Keratinocyte (primary cell): ENCODE measurements at regions not wholly inside any gene's neighbourhood (a gene's known extent, or its start where the extent isn't known, plus 50 kb on each side); places are given as distances from the start of the nearest gene placed in this dataset.

Experiments
- EZH2 ChIP-seq: IDR thresholded peaks from one replicate; pipeline ENCODE4 v1.6.1; 2012; ENCODE audit warnings: inconsistent platforms, mild to moderate bottlenecking, low read length, moderate library complexity
- TF ChIP-seq, protein P1 (sequence below), 3 experiments: IDR thresholded peaks in 1 of 3; conservative IDR thresholded peaks in 1 of 3; optimal IDR thresholded peaks in 1 of 3; 2 replicates in 2 of 3; 3 replicates in 1 of 3; pipeline versions ENCODE3 to v1.5.1; 2011; ENCODE audit warnings: low read length in 3 of 3, mild to moderate bottlenecking in 3 of 3, moderate library complexity in 2 of 3, control low read depth in 1 of 3, inconsistent platforms in 1 of 3; ENCODE audit not compliant: insufficient read depth in 2 of 3; ENCODE audit errors: extremely low read depth in 1 of 3

- TF ChIP-seq, protein P1, sequence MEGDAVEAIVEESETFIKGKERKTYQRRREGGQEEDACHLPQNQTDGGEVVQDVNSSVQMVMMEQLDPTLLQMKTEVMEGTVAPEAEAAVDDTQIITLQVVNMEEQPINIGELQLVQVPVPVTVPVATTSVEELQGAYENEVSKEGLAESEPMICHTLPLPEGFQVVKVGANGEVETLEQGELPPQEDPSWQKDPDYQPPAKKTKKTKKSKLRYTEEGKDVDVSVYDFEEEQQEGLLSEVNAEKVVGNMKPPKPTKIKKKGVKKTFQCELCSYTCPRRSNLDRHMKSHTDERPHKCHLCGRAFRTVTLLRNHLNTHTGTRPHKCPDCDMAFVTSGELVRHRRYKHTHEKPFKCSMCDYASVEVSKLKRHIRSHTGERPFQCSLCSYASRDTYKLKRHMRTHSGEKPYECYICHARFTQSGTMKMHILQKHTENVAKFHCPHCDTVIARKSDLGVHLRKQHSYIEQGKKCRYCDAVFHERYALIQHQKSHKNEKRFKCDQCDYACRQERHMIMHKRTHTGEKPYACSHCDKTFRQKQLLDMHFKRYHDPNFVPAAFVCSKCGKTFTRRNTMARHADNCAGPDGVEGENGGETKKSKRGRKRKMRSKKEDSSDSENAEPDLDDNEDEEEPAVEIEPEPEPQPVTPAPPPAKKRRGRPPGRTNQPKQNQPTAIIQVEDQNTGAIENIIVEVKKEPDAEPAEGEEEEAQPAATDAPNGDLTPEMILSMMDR (optimal IDR thresholded peaks at IDR 0.05 in 1 of 3, IDR thresholded peaks at IDR 0.05 in 1 of 3, conservative IDR thresholded peaks at IDR 0.05 in 1 of 3; ENCODE audit: extremely low read depth in 1 of 3, insufficient read depth in 2 of 3, low read length in 3 of 3) = peak in 1 of 3 experiments; percentile 23
- no peak for TF ChIP-seq EZH2
Measured at GRCh38 chr11:70568035-70568813, 169.9 kb downstream of the CTTN start.
